ENCODE measurements at regions not wholly inside any gene's neighbourhood (a gene's known extent, or its start where the extent isn't known, plus 50 kb on each side); places are given as distances from the start of the nearest gene placed in this dataset.

GRCh38 chr3:153702106-153702505 is 419.1 kb upstream of the ARHGEF26 start:
- no peak for TF ChIP-seq ZNF274 (IDR thresholded peaks at IDR 0.05; ENCODE audit: low read depth, low read length)
- TF ChIP-seq YY1 (IDR thresholded peaks at IDR 0.05; ENCODE audit: insufficient read depth, insufficient read length), result no peak

All from NT2/D1 (cell line).